HEK293 (cell line): ENCODE measurements at regions not wholly inside any gene's neighbourhood (a gene's known extent, or its start where the extent isn't known, plus 50 kb on each side); places are given as distances from the start of the nearest gene placed in this dataset.

Source experiments
- MEIS1 ChIP-seq: sonication (generic); formaldehyde crosslinking; IDR thresholded peaks from 2 replicates; pipeline ENCODE4 v1.8.1; 2022; ENCODE audit warnings: missing genetic modification reagents, mild to moderate bottlenecking, borderline replicate concordance
- MYNN ChIP-seq: fragments of 450-650 bp; formaldehyde crosslinking; IDR thresholded peaks from 2 replicates; pipeline ENCODE4 v1.5.1; 2016; ENCODE audit warnings: missing biosample characterization, missing genetic modification characterization, borderline replicate concordance
- TRIM28 ChIP-seq: IDR thresholded peaks from 2 replicates; pipeline ENCODE4 v1.6.1; 2011; ENCODE audit warnings: low read length, control low read depth, borderline replicate concordance
- YY1 ChIP-seq: fragments of 450-650 bp; formaldehyde crosslinking; IDR thresholded peaks from 2 replicates; pipeline ENCODE4 v1.5.1; 2018; ENCODE audit warnings: missing biosample characterization, missing genetic modification characterization
- ZBTB48 ChIP-seq: fragments of 450-650 bp; formaldehyde crosslinking; IDR thresholded peaks from 2 replicates; pipeline ENCODE4 v1.5.1; 2016; ENCODE audit warnings: missing biosample characterization, missing genetic modification characterization
- ZNF274 ChIP-seq, 2 experiments: fragments of 200-500 bp in 1 of 2; fragments of 450-650 bp in 1 of 2; sonication (Bioruptor generic) in 1 of 2; formaldehyde crosslinking in 1 of 2; IDR thresholded peaks; 2 replicates each; pipeline versions ENCODE4 v1.5.1 to v1.6.1; 2014 to 2016; ENCODE audit warnings: borderline replicate concordance in 1 of 2, inconsistent platforms in 1 of 2, low read length in 1 of 2, missing biosample characterization in 1 of 2, missing genetic modification characterization in 1 of 2
- ZNF426 ChIP-seq: fragments of 450-650 bp; formaldehyde crosslinking; IDR thresholded peaks from 2 replicates; pipeline ENCODE4 v1.5.1; 2017; ENCODE audit warnings: missing biosample characterization, missing genetic modification characterization, mild to moderate bottlenecking, inconsistent platforms, moderate library complexity
- ZNF561 ChIP-seq: fragments of 450-650 bp; IDR thresholded peaks from 2 replicates; pipeline ENCODE4 v1.5.1; 2018; ENCODE audit warnings: missing biosample characterization, missing genetic modification characterization, borderline replicate concordance
- TF ChIP-seq, protein P1 (sequence below): fragments of 450-650 bp; formaldehyde crosslinking; IDR thresholded peaks from 2 replicates; pipeline ENCODE4 v1.5.1; 2016; ENCODE audit warnings: missing biosample characterization, missing genetic modification characterization
- TF ChIP-seq, protein P2 (sequence below): fragments of 450-650 bp; formaldehyde crosslinking; IDR thresholded peaks from 2 replicates; pipeline ENCODE4 v1.5.1; 2016; ENCODE audit warnings: missing biosample characterization, missing genetic modification characterization
- TF ChIP-seq, protein P3 (sequence below): fragments of 450-650 bp; formaldehyde crosslinking; IDR thresholded peaks from 2 replicates; pipeline ENCODE4 v1.5.1; 2016; ENCODE audit warnings: missing biosample characterization, missing genetic modification characterization, low read depth
- TF ChIP-seq, protein P4 (sequence below): fragments of 450-650 bp; formaldehyde crosslinking; IDR thresholded peaks from 2 replicates; pipeline ENCODE4 v1.5.1; 2017; ENCODE audit warnings: missing biosample characterization, missing genetic modification characterization

DNA sequence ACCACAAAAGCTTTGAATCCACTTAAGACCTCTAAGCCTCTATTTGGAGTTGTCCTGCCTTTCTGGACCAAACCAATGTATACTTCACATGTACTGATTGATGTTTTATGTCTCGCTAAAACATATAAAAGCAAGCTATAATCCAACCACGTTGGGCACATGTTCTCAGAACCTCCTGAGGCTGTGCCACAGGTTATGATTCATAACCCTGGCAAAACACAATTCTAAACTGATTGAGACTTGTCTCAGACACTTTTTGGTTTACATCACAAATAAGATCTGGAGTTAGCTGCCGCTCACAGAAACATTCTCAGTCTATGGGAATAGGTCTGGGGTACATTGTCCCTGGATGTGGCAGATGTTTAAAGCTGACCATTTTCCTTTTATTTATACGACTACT is 53.4 kb upstream of the EPHA6 start:
- TF ChIP-seq, protein P1, sequence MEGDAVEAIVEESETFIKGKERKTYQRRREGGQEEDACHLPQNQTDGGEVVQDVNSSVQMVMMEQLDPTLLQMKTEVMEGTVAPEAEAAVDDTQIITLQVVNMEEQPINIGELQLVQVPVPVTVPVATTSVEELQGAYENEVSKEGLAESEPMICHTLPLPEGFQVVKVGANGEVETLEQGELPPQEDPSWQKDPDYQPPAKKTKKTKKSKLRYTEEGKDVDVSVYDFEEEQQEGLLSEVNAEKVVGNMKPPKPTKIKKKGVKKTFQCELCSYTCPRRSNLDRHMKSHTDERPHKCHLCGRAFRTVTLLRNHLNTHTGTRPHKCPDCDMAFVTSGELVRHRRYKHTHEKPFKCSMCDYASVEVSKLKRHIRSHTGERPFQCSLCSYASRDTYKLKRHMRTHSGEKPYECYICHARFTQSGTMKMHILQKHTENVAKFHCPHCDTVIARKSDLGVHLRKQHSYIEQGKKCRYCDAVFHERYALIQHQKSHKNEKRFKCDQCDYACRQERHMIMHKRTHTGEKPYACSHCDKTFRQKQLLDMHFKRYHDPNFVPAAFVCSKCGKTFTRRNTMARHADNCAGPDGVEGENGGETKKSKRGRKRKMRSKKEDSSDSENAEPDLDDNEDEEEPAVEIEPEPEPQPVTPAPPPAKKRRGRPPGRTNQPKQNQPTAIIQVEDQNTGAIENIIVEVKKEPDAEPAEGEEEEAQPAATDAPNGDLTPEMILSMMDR (tag by site-specific recombination): no peak
- TF ChIP-seq YY1 (tag by site-specific recombination) (no peak), ZNF426 (tag by site-specific recombination) (no peak), ZNF561 (tag by site-specific recombination) (no peak), ZNF274 (IDR thresholded peaks at IDR 0.05; ENCODE audit: low read length) (no peak), ZNF274 (tag by site-specific recombination; IDR thresholded peaks at IDR 0.05; ENCODE audit: borderline replicate concordance) (no peak), MYNN (tag by site-specific recombination) (no peak), ZBTB48 (tag by site-specific recombination) (no peak), MEIS1 (CRISPR knock-in tag) (no peak), TRIM28 (no peak)
- TF ChIP-seq, protein P2, sequence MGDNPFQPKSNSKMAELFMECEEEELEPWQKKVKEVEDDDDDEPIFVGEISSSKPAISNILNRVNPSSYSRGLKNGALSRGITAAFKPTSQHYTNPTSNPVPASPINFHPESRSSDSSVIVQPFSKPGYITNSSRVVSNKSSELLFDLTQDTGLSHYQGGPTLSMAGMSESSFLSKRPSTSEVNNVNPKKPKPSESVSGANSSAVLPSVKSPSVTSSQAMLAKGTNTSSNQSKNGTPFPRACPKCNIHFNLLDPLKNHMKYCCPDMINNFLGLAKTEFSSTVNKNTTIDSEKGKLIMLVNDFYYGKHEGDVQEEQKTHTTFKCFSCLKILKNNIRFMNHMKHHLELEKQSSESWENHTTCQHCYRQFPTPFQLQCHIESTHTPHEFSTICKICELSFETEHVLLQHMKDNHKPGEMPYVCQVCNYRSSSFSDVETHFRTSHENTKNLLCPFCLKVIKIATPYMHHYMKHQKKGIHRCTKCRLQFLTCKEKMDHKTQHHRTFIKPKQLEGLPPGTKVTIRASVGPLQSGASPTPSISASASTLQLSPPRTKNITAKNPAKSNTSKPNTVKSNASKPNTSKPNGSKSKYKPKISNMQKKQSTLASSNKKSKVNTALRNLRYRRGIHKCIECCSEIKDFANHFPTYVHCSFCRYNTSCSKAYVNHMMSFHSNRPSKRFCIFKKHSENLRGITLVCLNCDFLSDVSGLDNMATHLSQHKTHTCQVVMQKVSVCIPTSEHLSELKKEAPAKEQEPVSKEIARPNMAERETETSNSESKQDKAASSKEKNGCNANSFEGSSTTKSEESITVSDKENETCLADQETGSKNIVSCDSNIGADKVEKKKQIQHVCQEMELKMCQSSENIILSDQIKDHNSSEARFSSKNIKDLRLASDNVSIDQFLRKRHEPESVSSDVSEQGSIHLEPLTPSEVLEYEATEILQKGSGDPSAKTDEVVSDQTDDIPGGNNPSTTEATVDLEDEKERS: no peak
- TF ChIP-seq, protein P3, sequence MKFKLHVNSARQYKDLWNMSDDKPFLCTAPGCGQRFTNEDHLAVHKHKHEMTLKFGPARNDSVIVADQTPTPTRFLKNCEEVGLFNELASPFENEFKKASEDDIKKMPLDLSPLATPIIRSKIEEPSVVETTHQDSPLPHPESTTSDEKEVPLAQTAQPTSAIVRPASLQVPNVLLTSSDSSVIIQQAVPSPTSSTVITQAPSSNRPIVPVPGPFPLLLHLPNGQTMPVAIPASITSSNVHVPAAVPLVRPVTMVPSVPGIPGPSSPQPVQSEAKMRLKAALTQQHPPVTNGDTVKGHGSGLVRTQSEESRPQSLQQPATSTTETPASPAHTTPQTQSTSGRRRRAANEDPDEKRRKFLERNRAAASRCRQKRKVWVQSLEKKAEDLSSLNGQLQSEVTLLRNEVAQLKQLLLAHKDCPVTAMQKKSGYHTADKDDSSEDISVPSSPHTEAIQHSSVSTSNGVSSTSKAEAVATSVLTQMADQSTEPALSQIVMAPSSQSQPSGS (tag by site-specific recombination): no peak
- TF ChIP-seq, protein P4, sequence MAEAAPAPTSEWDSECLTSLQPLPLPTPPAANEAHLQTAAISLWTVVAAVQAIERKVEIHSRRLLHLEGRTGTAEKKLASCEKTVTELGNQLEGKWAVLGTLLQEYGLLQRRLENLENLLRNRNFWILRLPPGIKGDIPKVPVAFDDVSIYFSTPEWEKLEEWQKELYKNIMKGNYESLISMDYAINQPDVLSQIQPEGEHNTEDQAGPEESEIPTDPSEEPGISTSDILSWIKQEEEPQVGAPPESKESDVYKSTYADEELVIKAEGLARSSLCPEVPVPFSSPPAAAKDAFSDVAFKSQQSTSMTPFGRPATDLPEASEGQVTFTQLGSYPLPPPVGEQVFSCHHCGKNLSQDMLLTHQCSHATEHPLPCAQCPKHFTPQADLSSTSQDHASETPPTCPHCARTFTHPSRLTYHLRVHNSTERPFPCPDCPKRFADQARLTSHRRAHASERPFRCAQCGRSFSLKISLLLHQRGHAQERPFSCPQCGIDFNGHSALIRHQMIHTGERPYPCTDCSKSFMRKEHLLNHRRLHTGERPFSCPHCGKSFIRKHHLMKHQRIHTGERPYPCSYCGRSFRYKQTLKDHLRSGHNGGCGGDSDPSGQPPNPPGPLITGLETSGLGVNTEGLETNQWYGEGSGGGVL: no peak
